H9 (cell line): ENCODE measurements at regions not wholly inside any gene's neighbourhood (a gene's known extent, or its start where the extent isn't known, plus 50 kb on each side); places are given as distances from the start of the nearest gene placed in this dataset.

Experiments used
- DNase-seq: peaks from one replicate; pipeline ENCODE4 v3.0.0-alpha.2; 2017
- H2AFZ ChIP-seq: one replicate; pipeline ENCODE4 v1.6.1; 2013; ENCODE audit warnings: mild to moderate bottlenecking, low read length, control low read depth, moderate library complexity
- H2AK5ac ChIP-seq: 2 replicates; pipeline ENCODE4 v1.6.1; 2013; ENCODE audit warnings: low read length, control low read depth, mixed read lengths; ENCODE audit not compliant: insufficient read length
- H2BK120ac ChIP-seq: one replicate; pipeline ENCODE4 v1.6.1; 2013; ENCODE audit warnings: low read depth, mild to moderate bottlenecking, low read length, control low read depth, inconsistent platforms; ENCODE audit not compliant: poor library complexity, severe bottlenecking
- H2BK12ac ChIP-seq: 2 replicates; pipeline ENCODE4 v1.6.1; 2013; ENCODE audit warnings: low read length, control low read depth, mixed read lengths, low read depth; ENCODE audit not compliant: insufficient read length
- H2BK15ac ChIP-seq: 2 replicates; pipeline ENCODE4 v1.6.1; 2013; ENCODE audit warnings: low read depth, low read length, control low read depth
- H2BK20ac ChIP-seq: one replicate; pipeline ENCODE4 v1.6.1; 2013; ENCODE audit warnings: low read depth, mild to moderate bottlenecking, low read length, control low read depth, inconsistent platforms; ENCODE audit not compliant: poor library complexity, severe bottlenecking
- H2BK5ac ChIP-seq: 2 replicates; pipeline ENCODE4 v1.6.1; 2013; ENCODE audit warnings: low read length, control low read depth, mixed read lengths; ENCODE audit not compliant: insufficient read length
- H3K14ac ChIP-seq: 2 replicates; pipeline ENCODE4 v1.6.1; 2013; ENCODE audit warnings: low read length, control low read depth; ENCODE audit not compliant: insufficient read depth
- H3K18ac ChIP-seq: 2 replicates; pipeline ENCODE4 v1.6.1; 2013; ENCODE audit warnings: low read depth, mild to moderate bottlenecking, mixed read lengths, low read length, control low read depth; ENCODE audit not compliant: insufficient read length
- H3K23ac ChIP-seq: 2 replicates; pipeline ENCODE4 v1.6.1; 2013; ENCODE audit warnings: low read length, control low read depth, mixed read lengths, low read depth; ENCODE audit not compliant: insufficient read length
- H3K23me2 ChIP-seq: 2 replicates; pipeline ENCODE4 v1.6.1; 2013; ENCODE audit warnings: low read depth, mild to moderate bottlenecking, mixed read lengths, low read length, control low read depth; ENCODE audit not compliant: insufficient read length, poor library complexity, severe bottlenecking
- H3K27ac ChIP-seq: 2 replicates; pipeline ENCODE4 v1.5.1; 2013; ENCODE audit warnings: low read length, control low read depth, mixed read lengths, low read depth; ENCODE audit not compliant: insufficient read length
- H3K27me3 ChIP-seq: 2 replicates; pipeline ENCODE4 v1.6.1; 2013; ENCODE audit warnings: low read length, control low read depth, inconsistent platforms; ENCODE audit not compliant: insufficient read depth
- H3K4ac ChIP-seq: 2 replicates; pipeline ENCODE4 v1.6.1; 2013; ENCODE audit warnings: low read depth, mild to moderate bottlenecking, control low read depth, inconsistent platforms, low read length, moderate library complexity
- H3K4me1 ChIP-seq: 2 replicates; pipeline ENCODE4 v1.6.1; 2013; ENCODE audit warnings: low read length, control low read depth, inconsistent platforms; ENCODE audit not compliant: insufficient read depth
- H3K4me2 ChIP-seq: 2 replicates; pipeline ENCODE4 v1.6.1; 2013; ENCODE audit warnings: low read length, control low read depth, mixed read lengths; ENCODE audit not compliant: insufficient read length, insufficient read depth
- H3K56ac ChIP-seq: 2 replicates; pipeline ENCODE4 v1.6.1; 2013; ENCODE audit warnings: low read depth, mild to moderate bottlenecking, mixed read lengths, low read length, control low read depth; ENCODE audit not compliant: insufficient read length
- H3K79me1 ChIP-seq: 2 replicates; pipeline ENCODE4 v1.6.1; 2013; ENCODE audit warnings: low read depth, mild to moderate bottlenecking, moderate library complexity, low read length, control low read depth, inconsistent platforms; ENCODE audit not compliant: insufficient read depth, poor library complexity, severe bottlenecking
- H3K79me2 ChIP-seq: 2 replicates; pipeline ENCODE4 v1.6.1; 2013; ENCODE audit warnings: low read length, control low read depth, inconsistent platforms; ENCODE audit not compliant: insufficient read depth
- H3K9ac ChIP-seq: 2 replicates; pipeline ENCODE4 v1.6.1; 2013; ENCODE audit warnings: low read length, control low read depth, mixed read lengths; ENCODE audit not compliant: insufficient read length; ENCODE audit errors: extremely low read depth
- H3K9me3 ChIP-seq: one replicate; pipeline ENCODE4 v1.6.1; 2013; ENCODE audit warnings: low read depth, low read length, inconsistent platforms; ENCODE audit not compliant: control insufficient read depth
- H3T11ph ChIP-seq: one replicate; pipeline ENCODE4 v1.6.1; 2013; ENCODE audit warnings: mild to moderate bottlenecking, low read length, control low read depth, inconsistent platforms
- H4K20me1 ChIP-seq: one replicate; pipeline ENCODE4 v1.6.1; 2013; ENCODE audit not compliant: control insufficient read depth, insufficient read length, insufficient read depth
- H4K5ac ChIP-seq: 2 replicates; pipeline ENCODE4 v1.6.1; 2013; ENCODE audit warnings: low read depth, mild to moderate bottlenecking, mixed read lengths, low read length, control low read depth; ENCODE audit not compliant: insufficient read length
- H4K8ac ChIP-seq: replicated peaks from 2 replicates; pipeline ENCODE4 v1.6.1; 2013; ENCODE audit warnings: low read length, control low read depth, mixed read lengths, low read depth; ENCODE audit not compliant: insufficient read length
- H4K91ac ChIP-seq: 2 replicates; pipeline ENCODE4 v1.6.1; 2013; ENCODE audit warnings: low read depth, mild to moderate bottlenecking, moderate library complexity, mixed read lengths, low read length, control low read depth; ENCODE audit not compliant: insufficient read length
- H3K27ac Mint-ChIP-seq, 3 experiments: 2 replicates in 2 of 3; 3 replicates in 1 of 3; pipeline ENCODE4 v1.8.0; 2020 to 2021; ENCODE audit warnings: mixed read lengths in 3 of 3, mild to moderate bottlenecking in 1 of 3, moderate library complexity in 1 of 3
- H3K27me3 Mint-ChIP-seq: 2 replicates; pipeline ENCODE4 v1.8.0; 2021; ENCODE audit warnings: low read depth, mild to moderate bottlenecking, moderate library complexity, mixed read lengths
- H3K36me3 Mint-ChIP-seq, 3 experiments: 2 replicates in 2 of 3; 3 replicates in 1 of 3; pipeline ENCODE4 v1.8.0; 2020 to 2021; ENCODE audit warnings: low read depth in 3 of 3, mixed read lengths in 3 of 3; ENCODE audit not compliant: insufficient read depth in 1 of 3
- H3K4me1 Mint-ChIP-seq, 2 experiments: 2 replicates each; pipeline ENCODE4 v1.8.0; 2020; ENCODE audit warnings: mixed read lengths in 2 of 2
- H3K4me3 Mint-ChIP-seq, 2 experiments: 2 replicates in 1 of 2; 3 replicates in 1 of 2; pipeline ENCODE4 v1.8.0; 2020 to 2021; ENCODE audit warnings: mild to moderate bottlenecking in 2 of 2, mixed read lengths in 2 of 2, moderate library complexity in 1 of 2
- H3K9me3 Mint-ChIP-seq, 2 experiments: 2 replicates in 1 of 2; 3 replicates in 1 of 2; pipeline ENCODE4 v1.8.0; 2020; ENCODE audit warnings: mild to moderate bottlenecking in 2 of 2, mixed read lengths in 2 of 2, moderate library complexity in 1 of 2
- WGBS: extraction: QIAGEN DNeasy Blood & Tissue Kit; methylation state at CpG from one replicate; pipeline ENCODE4 v1.1.7; 2013; ENCODE audit warnings: missing lambda C conversion rate, low lambda C conversion rate, mixed read lengths; ENCODE audit not compliant: insufficient read length; ENCODE audit errors: extremely low coverage; 5-methylcytosine and 5-hydroxymethylcytosine counted together
- TF ChIP-seq, protein P1 (sequence below): fragments of 200-600 bp; sonication (generic); conservative IDR thresholded peaks from 3 replicates; pipeline ENCODE4 v1.8.0; 2021; ENCODE audit warnings: antibody characterized with exemption, mild to moderate bottlenecking

- H3K23me2 ChIP-seq: no peaks in the 10 kb centered on the region
Observed at GRCh38 chr6:84514089-84514971, 250.1 kb downstream of the TBX18 start.

More at GRCh38 chr6:84514089-84514971, 250.1 kb downstream of the TBX18 start:
- Mint-ChIP-seq H3K27me3 (peaks cover 1% of the 10 kb centered on the region; the same call in 1 of the 2 replicates), H3K9me3 (no peaks in the 10 kb centered on the region), H3K4me1 (peaks cover under 1 to 2% of the 10 kb centered on the region in 2 experiments; a peak in 2 of 4 replicates), H3K36me3 (no peaks in the 10 kb centered on the region), H3K4me3 (no peak overlapping the region), H3K27ac (no peak overlapping the region)
- Histone ChIP-seq H3K14ac (no peak overlapping the region), H3K56ac (no peak overlapping the region), H3K9ac (no peak overlapping the region), H2BK5ac (no peak overlapping the region), H3K79me2 (no peaks in the 10 kb centered on the region), H3K9me3 (no peaks in the 10 kb centered on the region), H3K27ac (no peak overlapping the region), H2AK5ac (no peak overlapping the region), H2BK15ac (no peak overlapping the region), H3T11ph (no peak overlapping the region), H3K18ac (no peak overlapping the region), H4K5ac (no peak overlapping the region), H2BK120ac (no peak overlapping the region), H3K4me2 (no peak overlapping the region), H2BK20ac (no peak overlapping the region), H3K27me3 (no peaks in the 10 kb centered on the region), H3K23ac (no peak overlapping the region), H3K4ac (no peak overlapping the region), H2AFZ (no peak overlapping the region), H2BK12ac (no peak overlapping the region), H4K91ac (no peak overlapping the region), H3K4me1 (no peaks in the 10 kb centered on the region), H3K79me1 (no peaks in the 10 kb centered on the region), H4K20me1 (no peaks in the 10 kb centered on the region), H4K8ac (no peak overlapping the region)
- DNase-seq: no peak
- WGBS: no CpG with 5 or more reads among the region's 5 CpGs
- TF ChIP-seq, protein P1, sequence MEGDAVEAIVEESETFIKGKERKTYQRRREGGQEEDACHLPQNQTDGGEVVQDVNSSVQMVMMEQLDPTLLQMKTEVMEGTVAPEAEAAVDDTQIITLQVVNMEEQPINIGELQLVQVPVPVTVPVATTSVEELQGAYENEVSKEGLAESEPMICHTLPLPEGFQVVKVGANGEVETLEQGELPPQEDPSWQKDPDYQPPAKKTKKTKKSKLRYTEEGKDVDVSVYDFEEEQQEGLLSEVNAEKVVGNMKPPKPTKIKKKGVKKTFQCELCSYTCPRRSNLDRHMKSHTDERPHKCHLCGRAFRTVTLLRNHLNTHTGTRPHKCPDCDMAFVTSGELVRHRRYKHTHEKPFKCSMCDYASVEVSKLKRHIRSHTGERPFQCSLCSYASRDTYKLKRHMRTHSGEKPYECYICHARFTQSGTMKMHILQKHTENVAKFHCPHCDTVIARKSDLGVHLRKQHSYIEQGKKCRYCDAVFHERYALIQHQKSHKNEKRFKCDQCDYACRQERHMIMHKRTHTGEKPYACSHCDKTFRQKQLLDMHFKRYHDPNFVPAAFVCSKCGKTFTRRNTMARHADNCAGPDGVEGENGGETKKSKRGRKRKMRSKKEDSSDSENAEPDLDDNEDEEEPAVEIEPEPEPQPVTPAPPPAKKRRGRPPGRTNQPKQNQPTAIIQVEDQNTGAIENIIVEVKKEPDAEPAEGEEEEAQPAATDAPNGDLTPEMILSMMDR: no peak
